ENCODE measurements at regions not wholly inside any gene's neighbourhood (a gene's known extent, or its start where the extent isn't known, plus 50 kb on each side); places are given as distances from the start of the nearest gene placed in this dataset.

DNA sequence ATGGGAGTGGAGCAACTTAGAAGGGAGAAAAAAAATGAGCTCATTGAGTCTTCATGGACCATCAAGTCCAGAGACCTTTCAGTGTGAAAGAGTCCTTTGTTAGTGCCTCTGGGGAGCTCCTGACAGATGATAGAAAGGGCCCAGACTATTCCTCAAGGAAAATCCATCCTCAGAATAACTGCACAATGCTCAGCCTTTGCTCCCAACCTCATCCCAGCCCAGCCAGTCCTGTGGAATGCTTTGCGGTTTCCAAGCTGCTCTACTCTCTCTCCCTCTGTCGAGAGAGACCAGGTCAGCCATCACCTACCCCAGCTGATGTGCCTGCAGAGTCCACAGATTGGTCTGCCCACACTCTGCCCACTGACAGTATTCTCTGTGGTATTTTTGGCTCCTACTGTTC lies 406.2 kb downstream of the MFSD1 start:
- no peak for DNase-seq (ENCODE audit: low spot score in 2 of 2)
- TF ChIP-seq, protein P1, sequence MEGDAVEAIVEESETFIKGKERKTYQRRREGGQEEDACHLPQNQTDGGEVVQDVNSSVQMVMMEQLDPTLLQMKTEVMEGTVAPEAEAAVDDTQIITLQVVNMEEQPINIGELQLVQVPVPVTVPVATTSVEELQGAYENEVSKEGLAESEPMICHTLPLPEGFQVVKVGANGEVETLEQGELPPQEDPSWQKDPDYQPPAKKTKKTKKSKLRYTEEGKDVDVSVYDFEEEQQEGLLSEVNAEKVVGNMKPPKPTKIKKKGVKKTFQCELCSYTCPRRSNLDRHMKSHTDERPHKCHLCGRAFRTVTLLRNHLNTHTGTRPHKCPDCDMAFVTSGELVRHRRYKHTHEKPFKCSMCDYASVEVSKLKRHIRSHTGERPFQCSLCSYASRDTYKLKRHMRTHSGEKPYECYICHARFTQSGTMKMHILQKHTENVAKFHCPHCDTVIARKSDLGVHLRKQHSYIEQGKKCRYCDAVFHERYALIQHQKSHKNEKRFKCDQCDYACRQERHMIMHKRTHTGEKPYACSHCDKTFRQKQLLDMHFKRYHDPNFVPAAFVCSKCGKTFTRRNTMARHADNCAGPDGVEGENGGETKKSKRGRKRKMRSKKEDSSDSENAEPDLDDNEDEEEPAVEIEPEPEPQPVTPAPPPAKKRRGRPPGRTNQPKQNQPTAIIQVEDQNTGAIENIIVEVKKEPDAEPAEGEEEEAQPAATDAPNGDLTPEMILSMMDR (IDR thresholded peaks at IDR 0.05) = no peak
- no peak overlapping the region for H3K27ac ChIP-seq
- no peaks in the 10 kb centered on the region for H3K4me1 ChIP-seq
- no peaks in the 10 kb centered on the region for H3K9me3 ChIP-seq
- intact Hi-C loops (cut with DNase I) = no loop called here
- no peaks in the 10 kb centered on the region for H3K27me3 ChIP-seq
- no peak overlapping the region for H3K4me3 ChIP-seq
- H3K36me3 ChIP-seq = no peaks in the 10 kb centered on the region

DNA sequence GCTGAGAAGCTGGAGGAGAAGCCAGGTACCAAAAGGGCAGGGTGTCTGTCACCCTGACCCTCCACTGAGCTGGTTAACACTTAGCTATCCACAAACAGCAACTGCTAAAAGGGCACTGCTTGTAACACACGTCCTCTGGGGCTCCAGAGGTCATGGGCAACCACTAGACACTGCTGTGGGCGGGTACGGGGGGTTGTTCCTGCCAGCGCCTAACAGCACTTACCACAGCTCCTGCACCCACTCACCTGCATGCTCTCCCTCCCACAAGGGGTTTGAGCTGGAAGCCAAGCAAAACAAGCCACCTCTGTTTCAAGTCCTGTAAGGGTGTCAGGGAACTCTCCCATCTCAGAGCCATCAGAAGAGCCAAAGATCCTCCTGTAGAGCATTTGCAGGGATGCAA lies 407.6 kb downstream of the MFSD1 start:
- H3K36me3 ChIP-seq = no peaks in the 10 kb centered on the region
- intact Hi-C loops (cut with DNase I) = no loop called here
- TF ChIP-seq, protein P1 (IDR thresholded peaks at IDR 0.05) = no peak
- H3K27ac ChIP-seq = no peak overlapping the region
- no peak for DNase-seq (ENCODE audit: low spot score in 2 of 2)
- H3K27me3 ChIP-seq = no peaks in the 10 kb centered on the region
- H3K9me3 ChIP-seq = no peaks in the 10 kb centered on the region
- no peaks in the 10 kb centered on the region for H3K4me1 ChIP-seq
- no peak overlapping the region for H3K4me3 ChIP-seq

DNA sequence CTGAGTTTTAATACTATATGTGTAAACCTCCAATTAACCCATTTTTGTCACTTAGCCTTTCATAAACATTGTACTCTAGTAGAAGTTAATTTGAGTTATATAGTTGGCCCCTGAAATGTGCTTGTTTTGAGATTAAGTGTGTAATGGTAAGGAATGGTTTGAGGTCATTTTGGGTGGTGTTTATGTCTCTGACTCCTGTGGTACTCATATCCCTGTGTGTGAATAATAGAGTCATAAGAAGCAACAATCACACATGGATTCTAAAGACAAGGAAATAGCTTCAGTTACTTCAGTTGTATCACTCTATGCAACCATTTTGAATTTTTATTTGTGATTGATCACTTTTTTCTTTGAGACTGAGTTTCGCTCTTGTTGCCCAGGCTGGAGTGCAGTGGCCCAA lies 408.5 kb downstream of the MFSD1 start:
- H3K27me3 ChIP-seq = no peaks in the 10 kb centered on the region
- intact Hi-C loops (cut with DNase I) = no loop called here
- no peaks in the 10 kb centered on the region for H3K4me1 ChIP-seq
- no peaks in the 10 kb centered on the region for H3K9me3 ChIP-seq
- H3K4me3 ChIP-seq = no peak overlapping the region
- no peaks in the 10 kb centered on the region for H3K36me3 ChIP-seq
- no peak overlapping the region for H3K27ac ChIP-seq
- DNase-seq (ENCODE audit: low spot score in 2 of 2) = no peak
- TF ChIP-seq, protein P1 (IDR thresholded peaks at IDR 0.05) = no peak

DNA sequence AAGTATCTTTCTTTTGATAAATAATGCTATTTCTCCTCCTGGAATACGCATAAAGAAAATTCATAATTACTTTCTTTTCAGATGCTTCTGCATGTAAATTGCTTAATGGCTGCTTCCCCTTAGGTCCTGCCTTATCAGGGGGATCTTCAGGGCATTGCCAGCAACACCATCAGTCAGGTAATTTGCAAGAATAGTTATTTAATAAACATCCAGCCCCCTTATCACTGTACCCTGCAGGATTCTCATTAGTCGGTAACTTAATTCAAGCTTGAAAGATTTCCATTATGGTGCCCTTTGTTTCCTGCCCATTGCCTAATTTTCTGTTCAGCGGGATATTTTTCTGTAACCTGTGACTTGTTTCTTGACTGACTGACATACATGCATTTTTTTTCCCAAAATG lies 414.5 kb downstream of the MFSD1 start:
- H3K4me1 ChIP-seq = no peaks in the 10 kb centered on the region
- intact Hi-C loops (cut with DNase I) = no loop called here
- H3K36me3 ChIP-seq = no peaks in the 10 kb centered on the region
- no peaks in the 10 kb centered on the region for H3K27me3 ChIP-seq
- no peak for DNase-seq (ENCODE audit: low spot score in 2 of 2)
- H3K9me3 ChIP-seq = no peaks in the 10 kb centered on the region
- H3K27ac ChIP-seq = no peak overlapping the region
- no peak overlapping the region for H3K4me3 ChIP-seq
- TF ChIP-seq, protein P1 (IDR thresholded peaks at IDR 0.05) = no peak

DNA sequence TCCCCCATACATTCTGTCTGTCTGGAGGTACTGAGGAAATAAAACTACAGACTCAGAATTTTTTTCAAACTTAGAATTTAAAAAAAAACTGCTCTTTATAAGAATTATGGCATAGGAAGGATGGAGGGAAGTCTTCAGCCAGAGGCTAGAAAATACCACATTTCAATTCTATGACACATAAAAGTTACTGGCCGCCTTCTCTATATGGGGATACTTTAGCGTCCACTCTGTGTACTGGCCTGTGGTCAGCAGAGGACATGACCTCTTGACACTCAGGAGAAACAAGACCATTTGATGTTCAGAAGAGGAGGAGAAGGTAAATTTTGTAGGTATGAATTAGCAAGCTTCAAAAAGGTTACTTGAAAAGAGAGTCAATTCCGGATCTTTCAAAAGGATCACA lies 417.4 kb downstream of the MFSD1 start:
- Histone ChIP-seq H3K27me3 (no peaks in the 10 kb centered on the region), H3K4me1 (no peaks in the 10 kb centered on the region), H3K36me3 (no peaks in the 10 kb centered on the region), H3K27ac (no peak overlapping the region), H3K9me3 (no peaks in the 10 kb centered on the region), H3K4me3 (no peak overlapping the region)
- TF ChIP-seq, protein P1 (IDR thresholded peaks at IDR 0.05) = no peak
- no peak for DNase-seq (ENCODE audit: low spot score in 2 of 2)
- intact Hi-C loops (cut with DNase I) = no loop called here

DNA sequence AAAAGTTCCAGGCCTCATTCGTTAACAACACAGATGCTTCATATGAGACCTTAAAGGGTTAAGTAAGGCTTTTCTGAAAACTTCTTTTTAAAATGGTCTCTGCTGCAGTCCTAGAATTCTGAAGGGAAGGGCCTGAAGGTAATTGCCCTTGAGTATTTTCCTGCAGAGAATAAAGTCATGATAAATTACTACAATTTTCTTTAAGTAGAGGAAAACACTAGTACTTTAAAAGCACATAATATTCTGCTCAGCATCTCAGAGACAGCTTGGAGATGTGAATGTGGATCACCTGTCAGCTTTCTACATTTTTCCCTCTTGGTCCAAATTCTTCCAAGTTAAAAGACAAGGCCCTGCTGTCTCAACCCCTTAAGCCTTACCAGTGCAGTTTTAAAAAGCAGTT lies 419.5 kb downstream of the MFSD1 start:
- H3K27ac ChIP-seq = no peak overlapping the region
- no peaks in the 10 kb centered on the region for H3K9me3 ChIP-seq
- intact Hi-C loops (cut with DNase I) = no loop called here
- TF ChIP-seq, protein P1 (IDR thresholded peaks at IDR 0.05) = no peak
- DNase-seq (ENCODE audit: low spot score in 2 of 2) = no peak
- H3K4me1 ChIP-seq = no peaks in the 10 kb centered on the region
- no peaks in the 10 kb centered on the region for H3K27me3 ChIP-seq
- H3K4me3 ChIP-seq = no peak overlapping the region
- no peaks in the 10 kb centered on the region for H3K36me3 ChIP-seq
